ENCODE measurements at regions not wholly inside any gene's neighbourhood (a gene's known extent, or its start where the extent isn't known, plus 50 kb on each side); places are given as distances from the start of the nearest gene placed in this dataset.
A peak's percentile ranks its signal among the peaks of the same experiment; 100 is the strongest.

GRCh38 chr22:48096851-48097665, 1334.6 kb downstream of the TBC1D22A start:
- no peak for DNase-seq

GRCh38 chr22:48096411-48096810, 1334.0 kb downstream of the TBC1D22A start:
- no peak for DNase-seq

DNA sequence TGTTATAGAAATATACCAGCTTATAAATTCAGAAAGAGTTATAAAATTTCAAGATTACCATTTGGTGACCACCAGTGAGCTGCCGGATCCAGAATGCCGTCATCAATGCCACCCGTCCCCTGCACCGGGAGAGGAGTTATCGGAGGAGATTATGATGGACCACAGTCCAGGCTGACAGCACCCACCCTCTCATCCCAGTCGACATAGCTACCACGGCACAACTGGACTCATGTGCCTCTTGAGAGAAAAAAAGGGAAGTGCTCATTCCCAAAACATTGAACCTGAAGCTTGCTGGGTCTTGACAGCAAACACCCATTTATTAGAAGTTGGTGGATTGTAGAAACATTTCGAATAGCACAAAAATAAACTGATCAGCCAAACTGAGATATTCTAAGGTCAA, 1331.5 kb downstream of the TBC1D22A start:
- DNase-seq: no peak

GRCh38 chr22:48092866-48093265, 1330.4 kb downstream of the TBC1D22A start:
- DNase-seq: no peak

GRCh38 chr22:48091656-48092223, 1329.3 kb downstream of the TBC1D22A start:
- DNase-seq: no peak

DNA sequence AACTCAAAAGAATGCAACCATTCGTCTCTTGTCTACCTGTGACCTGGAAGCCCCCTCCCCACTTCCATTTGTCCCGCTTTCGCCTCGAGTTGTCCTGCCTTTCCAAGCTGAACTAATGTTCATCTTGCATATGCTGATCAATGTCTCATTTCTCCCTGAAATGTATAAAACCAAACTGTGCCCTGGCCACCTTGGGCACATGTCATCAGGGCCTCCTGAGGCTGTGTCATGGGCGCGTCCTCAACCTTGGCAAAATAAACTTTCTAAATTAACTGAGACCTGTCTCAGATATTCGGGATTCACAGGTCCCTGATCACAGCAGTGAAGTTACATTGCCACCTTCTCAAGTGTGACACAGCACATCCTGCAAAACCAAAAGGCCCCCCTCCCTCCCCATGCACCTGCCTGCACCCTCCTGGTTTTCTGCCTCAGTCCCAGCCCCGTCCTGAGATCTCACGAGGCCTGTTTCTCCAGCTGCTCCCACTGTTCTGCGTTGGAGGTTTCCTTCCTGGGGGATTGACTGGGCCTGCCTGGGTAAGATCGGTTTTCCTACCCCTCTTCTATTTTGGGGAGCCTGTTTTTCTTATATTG, 1328.7 kb downstream of the TBC1D22A start:
- DNase-seq: no peak

DNA sequence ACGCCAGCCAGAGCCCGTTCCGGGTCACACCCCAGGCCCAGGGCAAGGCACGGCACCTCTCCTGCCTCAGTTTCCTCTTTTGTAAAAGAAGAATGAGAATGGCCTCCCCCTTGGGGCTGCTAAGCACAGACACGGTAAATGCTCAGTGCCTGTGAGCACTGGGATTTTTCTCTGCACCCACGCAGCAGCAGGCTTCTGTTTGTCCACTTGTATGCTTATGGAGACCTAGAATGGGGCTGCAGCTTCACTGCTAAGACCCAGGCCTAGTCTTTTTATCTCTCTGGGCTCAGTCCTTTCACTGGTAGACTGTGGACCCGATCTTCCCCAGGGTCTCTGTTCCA, 1327.9 kb downstream of the TBC1D22A start:
- no peak for DNase-seq

DNA sequence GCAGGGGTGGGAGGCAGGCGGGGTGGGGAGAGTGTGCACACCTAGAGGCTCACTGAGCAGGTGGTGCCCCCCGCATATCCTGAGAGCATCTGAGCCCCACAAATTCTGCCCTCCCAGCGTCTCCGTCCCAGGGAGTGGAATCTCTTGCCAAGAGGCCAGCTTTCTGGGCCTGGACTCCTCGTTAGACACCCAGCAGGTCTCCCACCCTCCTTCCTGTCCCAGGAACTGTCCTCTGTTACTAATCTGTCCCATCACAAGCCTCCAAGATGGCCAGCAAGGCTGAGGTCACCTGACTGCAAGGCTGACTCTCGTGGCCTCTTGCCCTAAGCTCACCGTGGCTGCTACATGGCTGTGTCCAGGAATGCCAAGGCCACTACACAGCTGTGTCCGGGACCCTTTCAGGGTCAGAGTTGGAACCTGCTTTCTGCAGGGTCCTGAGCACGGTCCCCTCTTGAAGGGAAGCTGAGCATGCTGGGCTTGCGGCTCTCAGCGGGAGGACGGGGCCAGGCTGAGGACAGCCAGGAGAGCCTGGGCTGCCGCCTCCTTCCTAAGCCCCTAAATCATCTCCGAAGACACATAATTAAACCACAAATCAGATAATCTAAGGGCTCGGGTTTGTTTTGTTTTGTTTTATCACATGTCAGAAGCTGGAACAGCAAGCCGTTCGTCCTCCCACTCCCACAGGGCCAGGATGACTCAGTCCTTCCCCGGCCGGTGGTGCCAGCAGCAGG, 1327.3 kb downstream of the TBC1D22A start:
- peak; percentile 28 to 41 for DNase-seq

GRCh38 chr22:48088926-48089536, 1326.6 kb downstream of the TBC1D22A start:
- no peak for DNase-seq

GRCh38 chr22:48088251-48088650, 1325.8 kb downstream of the TBC1D22A start:
- no peak for DNase-seq

DNA sequence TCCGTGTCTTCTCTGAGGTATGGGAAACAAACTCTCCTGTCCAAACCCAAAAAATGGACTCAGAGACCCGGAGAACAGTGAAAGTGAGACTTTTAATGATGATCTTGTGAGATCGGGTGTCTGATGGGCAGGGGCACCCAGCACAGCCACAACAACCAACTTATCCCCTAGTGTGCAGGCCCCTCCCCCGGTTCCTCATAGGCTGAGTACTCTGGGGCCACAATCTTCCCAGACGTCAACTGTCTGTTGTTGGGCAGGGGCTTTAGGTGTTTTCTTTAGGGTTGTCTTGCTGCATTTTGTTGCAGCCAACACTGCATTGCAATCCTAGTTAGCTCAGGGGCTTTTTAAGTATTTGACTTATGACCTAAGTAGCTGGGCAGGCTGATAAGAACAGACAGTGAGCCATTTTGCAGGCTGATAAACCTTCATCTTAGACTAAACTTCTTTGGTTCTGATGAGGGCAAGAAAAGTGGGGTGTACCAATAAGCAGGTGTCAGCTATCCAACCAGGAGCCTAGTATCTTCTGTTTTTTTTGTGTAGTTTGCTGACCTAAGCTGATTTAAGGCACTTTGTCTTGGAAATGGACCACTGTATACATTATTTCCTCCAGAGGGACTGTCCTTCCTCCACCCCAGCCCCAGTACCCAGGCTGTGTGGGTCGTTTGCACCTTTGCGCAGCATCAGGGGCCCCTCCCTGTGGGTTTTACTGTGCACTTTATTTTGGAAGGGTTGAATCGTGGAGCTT, 1323.6 kb downstream of the TBC1D22A start:
- no peak for DNase-seq

- DNase-seq: no peak
Observed at GRCh38 chr22:48084729-48085050, 1322.2 kb downstream of the TBC1D22A start.

DNA sequence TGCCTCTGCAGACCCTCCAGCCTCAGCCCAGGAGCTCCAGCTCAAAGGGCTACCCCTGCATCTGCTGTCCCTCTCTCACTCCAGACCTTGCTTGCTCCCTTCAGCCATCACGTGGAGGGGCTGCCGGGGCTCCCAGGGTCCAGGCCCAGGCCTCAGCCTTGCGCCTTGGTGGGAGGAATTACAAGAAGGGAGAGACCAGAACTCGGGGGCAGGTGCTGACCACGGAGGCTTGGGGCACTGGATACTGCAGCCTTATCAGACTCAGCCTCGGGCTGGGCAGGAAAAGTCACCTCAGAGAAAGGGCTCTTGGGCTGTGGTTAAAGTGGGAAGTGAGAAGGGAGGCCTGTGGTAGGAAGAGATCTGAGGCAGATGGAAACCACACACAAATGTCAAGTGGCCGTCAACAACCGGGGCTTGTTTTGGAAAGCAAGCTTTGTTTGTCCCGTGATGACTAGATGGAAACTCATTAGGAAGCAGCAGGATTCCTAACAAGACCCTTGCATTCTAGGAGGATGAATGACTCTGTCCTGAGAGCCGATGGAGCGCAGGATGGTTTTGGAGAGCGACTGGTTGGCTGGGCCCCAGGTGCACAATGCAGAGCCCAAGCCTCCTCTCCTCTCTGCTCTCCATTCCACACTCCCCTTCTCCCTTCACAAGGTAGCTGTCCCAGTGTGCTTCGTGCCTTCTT, 1321.7 kb downstream of the TBC1D22A start:
- no peak for DNase-seq

DNA sequence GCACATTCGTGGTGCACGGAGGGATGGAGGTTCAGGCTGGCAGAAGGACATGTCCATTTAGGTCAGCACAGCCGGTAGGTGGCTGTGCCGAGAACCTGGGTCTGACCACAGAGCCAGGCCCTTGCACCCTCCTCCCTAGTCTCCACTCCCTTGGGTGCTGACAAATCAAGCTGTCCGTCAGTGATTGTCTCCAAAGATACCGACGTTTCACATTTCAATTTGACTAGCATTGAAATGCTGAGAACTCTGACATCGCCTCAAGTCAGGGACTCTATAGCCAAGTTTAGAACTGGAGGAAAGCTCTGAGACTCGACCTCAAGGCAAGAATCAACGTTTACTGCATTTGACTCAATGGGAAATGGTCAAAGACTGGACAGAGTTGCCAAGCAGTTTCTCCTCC, 1321.1 kb downstream of the TBC1D22A start:
- no peak for DNase-seq

DNA sequence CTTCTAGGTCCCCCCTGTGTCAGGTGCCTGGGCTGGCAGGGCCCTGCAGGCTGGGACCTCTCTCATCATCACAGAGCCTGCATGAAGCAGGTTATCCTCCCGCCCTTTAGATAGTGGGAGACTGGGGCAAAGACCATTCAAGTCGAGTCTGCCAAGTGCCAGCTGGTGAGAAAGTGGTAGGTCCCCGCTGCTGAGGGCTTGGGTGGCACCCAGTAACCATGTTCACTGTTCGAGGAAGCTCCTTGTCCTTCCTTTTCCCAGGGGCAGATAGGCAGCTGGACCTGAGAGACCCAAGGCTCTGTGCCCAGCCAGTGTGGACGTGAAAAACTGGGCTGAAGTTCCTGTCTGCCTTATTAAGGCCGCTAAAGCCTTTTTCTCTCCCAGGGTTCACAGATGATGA, 1319.8 kb downstream of the TBC1D22A start:
- DNase-seq: no peak

DNA sequence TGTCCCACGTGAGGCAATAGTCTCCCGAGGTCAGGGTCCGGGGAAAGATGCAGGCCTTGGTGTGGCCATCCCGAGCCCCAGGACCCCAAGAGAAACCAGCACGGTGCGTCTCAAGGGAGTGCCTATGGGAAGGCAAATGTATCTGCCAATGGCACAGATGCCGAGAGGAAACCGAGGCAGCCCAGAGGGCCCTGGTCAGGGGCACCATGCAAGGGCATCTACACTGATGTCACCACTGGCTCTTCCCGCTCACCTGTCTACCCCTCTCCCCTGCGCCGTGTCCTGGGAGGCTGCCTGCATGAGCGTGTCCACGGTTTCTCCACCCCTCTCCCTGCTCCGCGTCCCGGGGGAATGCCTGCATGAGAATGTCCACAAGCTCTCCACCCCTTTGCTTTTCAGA, 1318.8 kb downstream of the TBC1D22A start:
- no peak for DNase-seq

DNA sequence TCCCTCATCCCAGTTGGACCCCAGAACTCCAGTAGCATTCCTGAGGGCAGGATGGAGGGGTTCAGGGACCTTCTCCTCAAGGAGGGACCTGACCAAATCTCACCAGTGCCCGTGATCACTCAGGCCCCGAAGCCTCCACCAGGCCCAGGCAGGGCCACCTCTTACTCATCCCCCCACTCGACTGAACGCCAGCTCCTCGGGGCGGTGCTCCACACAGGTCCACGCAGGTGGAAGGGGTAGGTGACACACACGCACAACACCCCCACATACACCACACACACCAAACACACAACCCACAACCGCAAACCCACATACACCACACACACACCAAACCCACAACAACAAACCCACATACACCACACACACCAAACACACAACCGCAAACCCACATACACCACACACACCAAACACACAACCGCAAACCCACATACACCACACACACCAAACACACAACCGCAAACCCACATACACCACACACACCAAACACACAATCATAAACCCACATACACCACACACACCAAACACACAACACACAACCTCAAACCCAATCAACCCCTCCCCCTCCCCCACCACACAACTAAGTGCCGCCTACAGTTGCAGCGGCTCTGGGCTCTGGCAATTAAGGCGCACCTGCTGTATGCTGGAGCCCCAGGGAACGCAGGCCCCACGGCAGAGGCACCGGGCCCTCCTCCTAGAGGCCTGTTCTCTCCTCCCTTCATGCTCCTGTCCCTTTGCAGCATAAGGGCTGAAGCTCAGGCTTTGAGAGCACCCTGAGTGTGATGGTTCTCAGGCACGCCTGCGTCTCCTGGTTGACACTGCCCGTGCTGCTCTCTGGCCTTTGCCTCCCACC, 1318.1 kb downstream of the TBC1D22A start:
- DNase-seq: no peak

GRCh38 chr22:48079505-48080290, 1317.2 kb downstream of the TBC1D22A start:
- DNase-seq: no peak

- no peak for DNase-seq
Observed at GRCh38 chr22:48078825-48079224, 1316.4 kb downstream of the TBC1D22A start.

DNA sequence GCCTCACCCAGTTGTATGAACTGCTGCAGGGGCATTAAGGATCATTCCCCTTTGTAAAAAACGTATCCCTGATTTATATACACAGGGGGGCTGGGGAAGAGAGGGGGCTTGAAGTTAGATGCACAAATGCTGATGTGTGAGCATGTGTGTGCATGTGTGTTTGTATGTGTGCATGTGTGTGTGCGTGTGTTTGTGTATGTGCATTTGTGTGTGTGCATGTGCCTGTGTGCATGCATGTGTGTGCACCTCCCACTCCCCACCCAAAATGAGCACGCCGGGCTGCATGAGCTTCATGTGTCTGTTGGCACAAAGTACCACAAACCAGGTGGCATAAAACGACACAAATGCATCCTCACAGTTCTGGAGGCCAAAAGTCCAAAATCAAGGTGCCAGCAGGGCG, 1315.2 kb downstream of the TBC1D22A start:
- no peak for DNase-seq

All from inflammatory macrophage treated with lipopolysaccharide for 1 hour (primary cell).